ENCODE measurements at regions not wholly inside any gene's neighbourhood (a gene's known extent, or its start where the extent isn't known, plus 50 kb on each side); places are given as distances from the start of the nearest gene placed in this dataset.

GRCh38 chr2:180662521-180662920, 317.9 kb upstream of the UBE2E3 start:
- intact Hi-C loops (cut with micrococcal nuclease), result no loop called here
- Mint-ChIP-seq H3K27me3 (no peaks in the 10 kb centered on the region), H3K9me3 (no peaks in the 10 kb centered on the region), H3K36me3 (ENCODE audit: low read depth) (no peaks in the 10 kb centered on the region), H3K4me1 (ENCODE audit: low read depth) (no peaks in the 10 kb centered on the region), H3K4me3 (no peak overlapping the region), H3K27ac (no peak overlapping the region)

GRCh38 chr2:180661686-180662030, 318.7 kb upstream of the UBE2E3 start:
- Mint-ChIP-seq H3K27ac (no peak overlapping the region), H3K4me3 (no peak overlapping the region), H3K27me3 (no peaks in the 10 kb centered on the region), H3K9me3 (no peaks in the 10 kb centered on the region), H3K4me1 (ENCODE audit: low read depth) (no peaks in the 10 kb centered on the region), H3K36me3 (ENCODE audit: low read depth) (no peaks in the 10 kb centered on the region)
- intact Hi-C loops (cut with micrococcal nuclease), result no loop called here

- H3K9me3 Mint-ChIP-seq, result no peaks in the 10 kb centered on the region
- no peak overlapping the region for H3K27ac Mint-ChIP-seq
- H3K4me3 Mint-ChIP-seq, result no peak overlapping the region
- no peaks in the 10 kb centered on the region for H3K27me3 Mint-ChIP-seq
- intact Hi-C loops (cut with micrococcal nuclease), result no loop called here
- H3K36me3 Mint-ChIP-seq (ENCODE audit: low read depth), result no peaks in the 10 kb centered on the region
- no peaks in the 10 kb centered on the region for H3K4me1 Mint-ChIP-seq (ENCODE audit: low read depth)
These were observed 319.3 kb upstream of the UBE2E3 start for GRCh38 chr2:180660881-180661685.

- no peaks in the 10 kb centered on the region for H3K9me3 Mint-ChIP-seq
- intact Hi-C loops (cut with micrococcal nuclease), result no loop called here
- no peak overlapping the region for H3K27ac Mint-ChIP-seq
- no peaks in the 10 kb centered on the region for H3K4me1 Mint-ChIP-seq (ENCODE audit: low read depth)
- no peaks in the 10 kb centered on the region for H3K27me3 Mint-ChIP-seq
- no peaks in the 10 kb centered on the region for H3K36me3 Mint-ChIP-seq (ENCODE audit: low read depth)
- no peak overlapping the region for H3K4me3 Mint-ChIP-seq
These were observed 320.2 kb upstream of the UBE2E3 start for GRCh38 chr2:180660207-180660606.

GRCh38 chr2:180657054-180657453, 323.4 kb upstream of the UBE2E3 start:
- intact Hi-C loops (cut with micrococcal nuclease), result no loop called here
- peaks cover 2% of the 10 kb centered on the region for H3K27me3 Mint-ChIP-seq
- no peak overlapping the region for H3K4me3 Mint-ChIP-seq
- H3K9me3 Mint-ChIP-seq, result no peaks in the 10 kb centered on the region
- no peaks in the 10 kb centered on the region for H3K36me3 Mint-ChIP-seq (ENCODE audit: low read depth)
- H3K4me1 Mint-ChIP-seq (ENCODE audit: low read depth), result no peaks in the 10 kb centered on the region
- H3K27ac Mint-ChIP-seq, result no peak overlapping the region

- peaks cover 2% of the 10 kb centered on the region for H3K27me3 Mint-ChIP-seq
These were observed 324.0 kb upstream of the UBE2E3 start for GRCh38 chr2:180656455-180656847.

GRCh38 chr2:180655842-180656454, 324.5 kb upstream of the UBE2E3 start:
- intact Hi-C loops (cut with micrococcal nuclease), result no loop called here
- H3K4me1 Mint-ChIP-seq (ENCODE audit: low read depth), result no peaks in the 10 kb centered on the region
- H3K4me3 Mint-ChIP-seq, result no peak overlapping the region
- H3K27ac Mint-ChIP-seq, result no peak overlapping the region
- H3K9me3 Mint-ChIP-seq, result no peaks in the 10 kb centered on the region
- H3K36me3 Mint-ChIP-seq (ENCODE audit: low read depth), result no peaks in the 10 kb centered on the region
- peaks cover 2% of the 10 kb centered on the region for H3K27me3 Mint-ChIP-seq

More at GRCh38 chr2:180656455-180656847, 324.0 kb upstream of the UBE2E3 start:
- no peak overlapping the region for H3K27ac Mint-ChIP-seq
- no peaks in the 10 kb centered on the region for H3K36me3 Mint-ChIP-seq (ENCODE audit: low read depth)
- no peak overlapping the region for H3K4me3 Mint-ChIP-seq
- H3K4me1 Mint-ChIP-seq (ENCODE audit: low read depth), result no peaks in the 10 kb centered on the region
- H3K9me3 Mint-ChIP-seq, result no peaks in the 10 kb centered on the region
- intact Hi-C loops (cut with micrococcal nuclease), result no loop called here

GRCh38 chr2:180655393-180655792, 325.0 kb upstream of the UBE2E3 start:
- H3K36me3 Mint-ChIP-seq (ENCODE audit: low read depth), result no peaks in the 10 kb centered on the region
- no peak overlapping the region for H3K27ac Mint-ChIP-seq
- no peaks in the 10 kb centered on the region for H3K9me3 Mint-ChIP-seq
- H3K27me3 Mint-ChIP-seq, result peaks cover 2% of the 10 kb centered on the region
- intact Hi-C loops (cut with micrococcal nuclease), result no loop called here
- no peaks in the 10 kb centered on the region for H3K4me1 Mint-ChIP-seq (ENCODE audit: low read depth)
- no peak overlapping the region for H3K4me3 Mint-ChIP-seq

- H3K36me3 Mint-ChIP-seq (ENCODE audit: low read depth), result no peaks in the 10 kb centered on the region
These were observed 326.9 kb upstream of the UBE2E3 start for GRCh38 chr2:180653481-180653880.

GRCh38 chr2:180652794-180653193, 327.6 kb upstream of the UBE2E3 start:
- intact Hi-C loops (cut with micrococcal nuclease), result no loop called here

More at GRCh38 chr2:180653481-180653880, 326.9 kb upstream of the UBE2E3 start:
- intact Hi-C loops (cut with micrococcal nuclease), result no loop called here
- peaks cover 2% of the 10 kb centered on the region for H3K27me3 Mint-ChIP-seq
- no peaks in the 10 kb centered on the region for H3K4me1 Mint-ChIP-seq (ENCODE audit: low read depth)
- no peaks in the 10 kb centered on the region for H3K9me3 Mint-ChIP-seq
- no peak overlapping the region for H3K4me3 Mint-ChIP-seq
- no peak overlapping the region for H3K27ac Mint-ChIP-seq

GRCh38 chr2:180651596-180651995, 328.8 kb upstream of the UBE2E3 start:
- Mint-ChIP-seq H3K27me3 (peaks cover 2% of the 10 kb centered on the region), H3K27ac (no peak overlapping the region), H3K9me3 (no peaks in the 10 kb centered on the region), H3K4me3 (no peak overlapping the region), H3K4me1 (ENCODE audit: low read depth) (no peaks in the 10 kb centered on the region), H3K36me3 (ENCODE audit: low read depth) (no peaks in the 10 kb centered on the region)
- intact Hi-C loops (cut with micrococcal nuclease), result no loop called here

More at GRCh38 chr2:180652794-180653193, 327.6 kb upstream of the UBE2E3 start:
- H3K27ac Mint-ChIP-seq, result no peak overlapping the region
- H3K4me3 Mint-ChIP-seq, result no peak overlapping the region
- H3K4me1 Mint-ChIP-seq (ENCODE audit: low read depth), result no peaks in the 10 kb centered on the region
- peaks cover 2% of the 10 kb centered on the region for H3K27me3 Mint-ChIP-seq
- no peaks in the 10 kb centered on the region for H3K9me3 Mint-ChIP-seq
- H3K36me3 Mint-ChIP-seq (ENCODE audit: low read depth), result no peaks in the 10 kb centered on the region

GRCh38 chr2:180647621-180648020, 332.8 kb upstream of the UBE2E3 start:
- H3K4me3 Mint-ChIP-seq, result no peak overlapping the region
- no peak overlapping the region for H3K27ac Mint-ChIP-seq
- no peaks in the 10 kb centered on the region for H3K36me3 Mint-ChIP-seq (ENCODE audit: low read depth)
- no peaks in the 10 kb centered on the region for H3K4me1 Mint-ChIP-seq (ENCODE audit: low read depth)
- no peaks in the 10 kb centered on the region for H3K9me3 Mint-ChIP-seq
- intact Hi-C loops (cut with micrococcal nuclease), result no loop called here
- H3K27me3 Mint-ChIP-seq, result no peaks in the 10 kb centered on the region

GRCh38 chr2:180647221-180647620, 333.2 kb upstream of the UBE2E3 start:
- Mint-ChIP-seq H3K27ac (no peak overlapping the region), H3K36me3 (ENCODE audit: low read depth) (no peaks in the 10 kb centered on the region), H3K4me1 (ENCODE audit: low read depth) (no peaks in the 10 kb centered on the region), H3K9me3 (no peaks in the 10 kb centered on the region), H3K27me3 (no peaks in the 10 kb centered on the region), H3K4me3 (no peak overlapping the region)
- intact Hi-C loops (cut with micrococcal nuclease), result no loop called here

GRCh38 chr2:180646756-180647155, 333.6 kb upstream of the UBE2E3 start:
- no peak overlapping the region for H3K27ac Mint-ChIP-seq
- H3K4me1 Mint-ChIP-seq (ENCODE audit: low read depth), result no peaks in the 10 kb centered on the region
- H3K4me3 Mint-ChIP-seq, result no peak overlapping the region
- H3K27me3 Mint-ChIP-seq, result no peaks in the 10 kb centered on the region
- H3K36me3 Mint-ChIP-seq (ENCODE audit: low read depth), result no peaks in the 10 kb centered on the region
- intact Hi-C loops (cut with micrococcal nuclease), result no loop called here
- no peaks in the 10 kb centered on the region for H3K9me3 Mint-ChIP-seq

- Mint-ChIP-seq H3K36me3 (ENCODE audit: low read depth) (no peaks in the 10 kb centered on the region), H3K4me3 (no peak overlapping the region), H3K4me1 (ENCODE audit: low read depth) (no peaks in the 10 kb centered on the region), H3K9me3 (no peaks in the 10 kb centered on the region), H3K27me3 (no peaks in the 10 kb centered on the region), H3K27ac (no peak overlapping the region)
- intact Hi-C loops (cut with micrococcal nuclease), result no loop called here
These were observed 335.7 kb upstream of the UBE2E3 start for GRCh38 chr2:180644709-180645108.

Measured in dendritic cell treated with granulocyte-macrophage colony-stimulating factor and Interleukin-4, amounts not matched to agents 40 ng/mL and 50 ng/mL, for 4 days (primary cell).